Neural progenitor cell (in vitro differentiated cells): ENCODE measurements at regions not wholly inside any gene's neighbourhood (a gene's known extent, or its start where the extent isn't known, plus 50 kb on each side); places are given as distances from the start of the nearest gene placed in this dataset.

Source experiments
- DNase-seq: peaks from one replicate; pipeline ENCODE4 v3.0.0-alpha.2; 2016; ENCODE audit warnings: low spot score
- H2AFZ ChIP-seq: fragments of 200-600 bp; sonication (generic); replicated peaks from 2 replicates; pipeline ENCODE4 v1.6.1; 2016; ENCODE audit warnings: antibody characterized with exemption
- H3F3A ChIP-seq: fragments of 200-600 bp; sonication (generic); 2 replicates; pipeline ENCODE4 v1.6.1; 2016; ENCODE audit warnings: antibody characterized with exemption, low read depth
- H3K27ac ChIP-seq: fragments of 200-600 bp; sonication (generic); 2 replicates; pipeline ENCODE4 v1.5.1; 2016; ENCODE audit warnings: mild to moderate bottlenecking
- H3K27me3 ChIP-seq: fragments of 200-600 bp; sonication (generic); 2 replicates; pipeline ENCODE4 v1.6.1; 2016; ENCODE audit warnings: mild to moderate bottlenecking, moderate library complexity
- H3K36me3 ChIP-seq: fragments of 200-600 bp; sonication (generic); 2 replicates; pipeline ENCODE4 v1.5.1; 2016
- H3K4me1 ChIP-seq: fragments of 200-600 bp; sonication (generic); 2 replicates; pipeline ENCODE4 v1.6.1; 2016; ENCODE audit warnings: mixed run types
- H3K4me2 ChIP-seq: fragments of 200-600 bp; sonication (generic); 2 replicates; pipeline ENCODE4 v1.6.1; 2016
- H3K4me3 ChIP-seq: fragments of 200-600 bp; sonication (generic); 2 replicates; pipeline ENCODE4 v1.5.1; 2016
- H3K79me2 ChIP-seq: fragments of 200-600 bp; sonication (generic); 2 replicates; pipeline ENCODE4 v1.6.1; 2016; ENCODE audit warnings: low read depth
- H3K9ac ChIP-seq: fragments of 200-600 bp; sonication (generic); 2 replicates; pipeline ENCODE4 v1.6.1; 2016
- H3K9me3 ChIP-seq: fragments of 200-600 bp; sonication (generic); 2 replicates; pipeline ENCODE4 v1.5.1; 2016; ENCODE audit warnings: low read depth
- H4K20me1 ChIP-seq: fragments of 200-600 bp; sonication (generic); 2 replicates; pipeline ENCODE4 v1.6.1; 2016; ENCODE audit warnings: low read depth
- H3K27ac Mint-ChIP-seq: 3 replicates; pipeline ENCODE4 v1.8.0; 2021; ENCODE audit warnings: mixed read lengths
- H3K27me3 Mint-ChIP-seq: 2 replicates; pipeline ENCODE4 v1.8.0; 2022; ENCODE audit warnings: low read depth, mild to moderate bottlenecking, inconsistent platforms, moderate library complexity, mixed read lengths; ENCODE audit not compliant: insufficient read depth
- H3K36me3 Mint-ChIP-seq: 3 replicates; pipeline ENCODE4 v1.8.0; 2021; ENCODE audit warnings: mixed read lengths
- H3K4me1 Mint-ChIP-seq: 3 replicates; pipeline ENCODE4 v1.8.0; 2021; ENCODE audit warnings: mixed read lengths
- H3K4me3 Mint-ChIP-seq: 3 replicates; pipeline ENCODE4 v1.8.0; 2021; ENCODE audit warnings: mild to moderate bottlenecking, moderate library complexity, mixed read lengths
- H3K9me3 Mint-ChIP-seq: 3 replicates; pipeline ENCODE4 v1.8.0; 2020; ENCODE audit warnings: mixed read lengths
- CTCF ChIP-seq: fragments of 200-600 bp; sonication (generic); IDR thresholded peaks from 2 replicates; pipeline ENCODE4 v1.5.1; 2017; ENCODE audit warnings: antibody characterized with exemption, mild to moderate bottlenecking
- EZH2 ChIP-seq: fragments of 200-600 bp; sonication (generic); IDR thresholded peaks from 2 replicates; pipeline ENCODE4 v1.6.1; 2017; ENCODE audit warnings: antibody characterized with exemption, mild to moderate bottlenecking, moderate library complexity
- EZH2phosphoT487 ChIP-seq: fragments of 200-600 bp; sonication (generic); IDR thresholded peaks from 2 replicates; pipeline ENCODE4 v1.6.1; 2017; ENCODE audit warnings: antibody characterized with exemption

GRCh38 chrX:110924871-110925270 is 129.3 kb upstream of the CHRDL1 start:
- DNase-seq, result no peak
- H3K36me3 ChIP-seq, result no peaks in the 10 kb centered on the region
- TF ChIP-seq CTCF, result no peak
- no peak for TF ChIP-seq EZH2
- TF ChIP-seq EZH2phosphoT487, result no peak
- Mint-ChIP-seq H3K4me1 (no peaks in the 10 kb centered on the region), H3K36me3 (no peaks in the 10 kb centered on the region), H3K4me3 (no peak overlapping the region), H3K27ac (no peak overlapping the region), H3K27me3 (peaks cover under 1% of the 10 kb centered on the region), H3K9me3 (peaks cover 5% of the 10 kb centered on the region)
- H4K20me1 ChIP-seq, result no peaks in the 10 kb centered on the region
- H3K9me3 ChIP-seq, result no peaks in the 10 kb centered on the region
- H3K27me3 ChIP-seq, result no peaks in the 10 kb centered on the region
- H3K4me2 ChIP-seq, result no peak overlapping the region
- H3K4me3 ChIP-seq, result no peak overlapping the region
- H3K9ac ChIP-seq, result no peak overlapping the region
- H3F3A ChIP-seq, result no peaks in the 10 kb centered on the region
- H3K4me1 ChIP-seq, result no peaks in the 10 kb centered on the region
- H3K27ac ChIP-seq, result no peak overlapping the region
- H2AFZ ChIP-seq, result no peak overlapping the region
- H3K79me2 ChIP-seq, result no peaks in the 10 kb centered on the region

- no peak overlapping the region for H3K4me3 Mint-ChIP-seq
- Histone ChIP-seq H3K4me3 (no peak overlapping the region), H3K27me3 (no peaks in the 10 kb centered on the region), H2AFZ (no peak overlapping the region), H3K4me1 (no peaks in the 10 kb centered on the region), H3K79me2 (no peaks in the 10 kb centered on the region), H3F3A (no peaks in the 10 kb centered on the region), H3K27ac (no peak overlapping the region), H4K20me1 (no peaks in the 10 kb centered on the region), H3K4me2 (no peak overlapping the region), H3K9me3 (no peaks in the 10 kb centered on the region), H3K36me3 (no peaks in the 10 kb centered on the region), H3K9ac (no peak overlapping the region)
- H3K4me1 Mint-ChIP-seq, result no peaks in the 10 kb centered on the region
- no peaks in the 10 kb centered on the region for H3K27me3 Mint-ChIP-seq
- DNase-seq, result no peak
- H3K27ac Mint-ChIP-seq, result no peak overlapping the region
- TF ChIP-seq EZH2, result no peak
- TF ChIP-seq EZH2phosphoT487, result no peak
- no peak for TF ChIP-seq CTCF
- no peaks in the 10 kb centered on the region for H3K9me3 Mint-ChIP-seq
- H3K36me3 Mint-ChIP-seq, result no peaks in the 10 kb centered on the region
Measured at GRCh38 chrX:110920991-110921390, 125.4 kb upstream of the CHRDL1 start.

DNA sequence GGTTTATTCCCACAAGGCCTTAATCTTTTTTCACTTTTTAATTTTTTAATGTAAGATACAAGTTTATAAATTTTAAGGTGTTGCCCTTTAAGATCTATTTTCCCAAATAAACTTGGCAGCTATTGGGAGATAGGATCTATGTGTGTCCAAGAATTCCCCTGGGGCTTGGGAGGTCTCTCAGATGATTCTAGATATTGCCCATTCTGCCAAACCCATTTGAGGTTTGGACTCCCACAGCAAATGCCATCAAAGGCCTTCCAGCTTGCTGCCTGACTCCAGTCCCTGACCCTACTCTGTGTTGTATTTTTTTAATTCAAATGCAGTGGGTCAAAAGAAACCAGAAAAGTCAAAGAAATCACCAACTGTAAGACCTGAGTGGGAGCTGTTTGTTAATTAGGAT is 120.0 kb upstream of the CHRDL1 start:
- peaks cover 22% of the 10 kb centered on the region for H3K4me1 Mint-ChIP-seq
- no peak for TF ChIP-seq EZH2phosphoT487
- no peak for TF ChIP-seq EZH2
- no peak for TF ChIP-seq CTCF
- H3K4me3 Mint-ChIP-seq, result no peak overlapping the region
- H2AFZ ChIP-seq, result no peak overlapping the region
- H4K20me1 ChIP-seq, result no peaks in the 10 kb centered on the region
- H3K27ac Mint-ChIP-seq, result no peak overlapping the region
- H3K27ac ChIP-seq, result no peak overlapping the region
- H3K4me3 ChIP-seq, result no peak overlapping the region
- H3F3A ChIP-seq, result no peaks in the 10 kb centered on the region
- no peaks in the 10 kb centered on the region for H3K9me3 Mint-ChIP-seq
- H3K27me3 Mint-ChIP-seq, result peaks cover 2% of the 10 kb centered on the region
- H3K4me1 ChIP-seq, result no peaks in the 10 kb centered on the region
- no peaks in the 10 kb centered on the region for H3K9me3 ChIP-seq
- H3K36me3 ChIP-seq, result no peaks in the 10 kb centered on the region
- no peaks in the 10 kb centered on the region for H3K27me3 ChIP-seq
- no peak for DNase-seq
- H3K9ac ChIP-seq, result no peak overlapping the region
- no peaks in the 10 kb centered on the region for H3K79me2 ChIP-seq
- H3K36me3 Mint-ChIP-seq, result no peaks in the 10 kb centered on the region
- no peak overlapping the region for H3K4me2 ChIP-seq

GRCh38 chrX:110915111-110915510 is 119.5 kb upstream of the CHRDL1 start:
- Mint-ChIP-seq H3K4me1 (peaks cover 22% of the 10 kb centered on the region), H3K9me3 (no peaks in the 10 kb centered on the region), H3K27ac (no peak overlapping the region), H3K27me3 (peaks cover 5% of the 10 kb centered on the region), H3K4me3 (no peak overlapping the region), H3K36me3 (no peaks in the 10 kb centered on the region)
- H3K4me3 ChIP-seq, result no peak overlapping the region
- H3F3A ChIP-seq, result no peaks in the 10 kb centered on the region
- no peaks in the 10 kb centered on the region for H4K20me1 ChIP-seq
- H3K27me3 ChIP-seq, result no peaks in the 10 kb centered on the region
- H3K4me1 ChIP-seq, result no peaks in the 10 kb centered on the region
- TF ChIP-seq EZH2phosphoT487 (no peak), CTCF (no peak), EZH2 (no peak)
- no peaks in the 10 kb centered on the region for H3K9me3 ChIP-seq
- no peaks in the 10 kb centered on the region for H3K79me2 ChIP-seq
- H3K4me2 ChIP-seq, result no peak overlapping the region
- no peak for DNase-seq
- H2AFZ ChIP-seq, result no peak overlapping the region
- H3K36me3 ChIP-seq, result no peaks in the 10 kb centered on the region
- H3K27ac ChIP-seq, result no peak overlapping the region
- H3K9ac ChIP-seq, result no peak overlapping the region
